H9 (cell line): ENCODE measurements at regions not wholly inside any gene's neighbourhood (a gene's known extent, or its start where the extent isn't known, plus 50 kb on each side); places are given as distances from the start of the nearest gene placed in this dataset.

ENCODE experiments used
- DNase-seq: peaks from one replicate; pipeline ENCODE4 v3.0.0-alpha.2; 2017
- H2AFZ ChIP-seq: one replicate; pipeline ENCODE4 v1.6.1; 2013; ENCODE audit warnings: mild to moderate bottlenecking, low read length, control low read depth, moderate library complexity
- H2AK5ac ChIP-seq: 2 replicates; pipeline ENCODE4 v1.6.1; 2013; ENCODE audit warnings: low read length, control low read depth, mixed read lengths; ENCODE audit not compliant: insufficient read length
- H2BK120ac ChIP-seq: one replicate; pipeline ENCODE4 v1.6.1; 2013; ENCODE audit warnings: low read depth, mild to moderate bottlenecking, low read length, control low read depth, inconsistent platforms; ENCODE audit not compliant: poor library complexity, severe bottlenecking
- H2BK12ac ChIP-seq: 2 replicates; pipeline ENCODE4 v1.6.1; 2013; ENCODE audit warnings: low read length, control low read depth, mixed read lengths, low read depth; ENCODE audit not compliant: insufficient read length
- H2BK15ac ChIP-seq: 2 replicates; pipeline ENCODE4 v1.6.1; 2013; ENCODE audit warnings: low read depth, low read length, control low read depth
- H2BK20ac ChIP-seq: one replicate; pipeline ENCODE4 v1.6.1; 2013; ENCODE audit warnings: low read depth, mild to moderate bottlenecking, low read length, control low read depth, inconsistent platforms; ENCODE audit not compliant: poor library complexity, severe bottlenecking
- H2BK5ac ChIP-seq: 2 replicates; pipeline ENCODE4 v1.6.1; 2013; ENCODE audit warnings: low read length, control low read depth, mixed read lengths; ENCODE audit not compliant: insufficient read length
- H3K14ac ChIP-seq: 2 replicates; pipeline ENCODE4 v1.6.1; 2013; ENCODE audit warnings: low read length, control low read depth; ENCODE audit not compliant: insufficient read depth
- H3K18ac ChIP-seq: 2 replicates; pipeline ENCODE4 v1.6.1; 2013; ENCODE audit warnings: low read depth, mild to moderate bottlenecking, mixed read lengths, low read length, control low read depth; ENCODE audit not compliant: insufficient read length
- H3K23ac ChIP-seq: 2 replicates; pipeline ENCODE4 v1.6.1; 2013; ENCODE audit warnings: low read length, control low read depth, mixed read lengths, low read depth; ENCODE audit not compliant: insufficient read length
- H3K23me2 ChIP-seq: 2 replicates; pipeline ENCODE4 v1.6.1; 2013; ENCODE audit warnings: low read depth, mild to moderate bottlenecking, mixed read lengths, low read length, control low read depth; ENCODE audit not compliant: insufficient read length, poor library complexity, severe bottlenecking
- H3K27ac ChIP-seq: 2 replicates; pipeline ENCODE4 v1.5.1; 2013; ENCODE audit warnings: low read length, control low read depth, mixed read lengths, low read depth; ENCODE audit not compliant: insufficient read length
- H3K27me3 ChIP-seq: 2 replicates; pipeline ENCODE4 v1.6.1; 2013; ENCODE audit warnings: low read length, control low read depth, inconsistent platforms; ENCODE audit not compliant: insufficient read depth
- H3K4ac ChIP-seq: 2 replicates; pipeline ENCODE4 v1.6.1; 2013; ENCODE audit warnings: low read depth, mild to moderate bottlenecking, control low read depth, inconsistent platforms, low read length, moderate library complexity
- H3K4me1 ChIP-seq: 2 replicates; pipeline ENCODE4 v1.6.1; 2013; ENCODE audit warnings: low read length, control low read depth, inconsistent platforms; ENCODE audit not compliant: insufficient read depth
- H3K4me2 ChIP-seq: 2 replicates; pipeline ENCODE4 v1.6.1; 2013; ENCODE audit warnings: low read length, control low read depth, mixed read lengths; ENCODE audit not compliant: insufficient read length, insufficient read depth
- H3K56ac ChIP-seq: 2 replicates; pipeline ENCODE4 v1.6.1; 2013; ENCODE audit warnings: low read depth, mild to moderate bottlenecking, mixed read lengths, low read length, control low read depth; ENCODE audit not compliant: insufficient read length
- H3K79me1 ChIP-seq: 2 replicates; pipeline ENCODE4 v1.6.1; 2013; ENCODE audit warnings: low read depth, mild to moderate bottlenecking, moderate library complexity, low read length, control low read depth, inconsistent platforms; ENCODE audit not compliant: insufficient read depth, poor library complexity, severe bottlenecking
- H3K79me2 ChIP-seq: 2 replicates; pipeline ENCODE4 v1.6.1; 2013; ENCODE audit warnings: low read length, control low read depth, inconsistent platforms; ENCODE audit not compliant: insufficient read depth
- H3K9ac ChIP-seq: 2 replicates; pipeline ENCODE4 v1.6.1; 2013; ENCODE audit warnings: low read length, control low read depth, mixed read lengths; ENCODE audit not compliant: insufficient read length; ENCODE audit errors: extremely low read depth
- H3K9me3 ChIP-seq: one replicate; pipeline ENCODE4 v1.6.1; 2013; ENCODE audit warnings: low read depth, low read length, inconsistent platforms; ENCODE audit not compliant: control insufficient read depth
- H3T11ph ChIP-seq: one replicate; pipeline ENCODE4 v1.6.1; 2013; ENCODE audit warnings: mild to moderate bottlenecking, low read length, control low read depth, inconsistent platforms
- H4K20me1 ChIP-seq: one replicate; pipeline ENCODE4 v1.6.1; 2013; ENCODE audit not compliant: control insufficient read depth, insufficient read length, insufficient read depth
- H4K5ac ChIP-seq: 2 replicates; pipeline ENCODE4 v1.6.1; 2013; ENCODE audit warnings: low read depth, mild to moderate bottlenecking, mixed read lengths, low read length, control low read depth; ENCODE audit not compliant: insufficient read length
- H4K8ac ChIP-seq: replicated peaks from 2 replicates; pipeline ENCODE4 v1.6.1; 2013; ENCODE audit warnings: low read length, control low read depth, mixed read lengths, low read depth; ENCODE audit not compliant: insufficient read length
- H4K91ac ChIP-seq: 2 replicates; pipeline ENCODE4 v1.6.1; 2013; ENCODE audit warnings: low read depth, mild to moderate bottlenecking, moderate library complexity, mixed read lengths, low read length, control low read depth; ENCODE audit not compliant: insufficient read length
- H3K27ac Mint-ChIP-seq, 3 experiments: 2 replicates in 2 of 3; 3 replicates in 1 of 3; pipeline ENCODE4 v1.8.0; 2020 to 2021; ENCODE audit warnings: mixed read lengths in 3 of 3, mild to moderate bottlenecking in 1 of 3, moderate library complexity in 1 of 3
- H3K27me3 Mint-ChIP-seq: 2 replicates; pipeline ENCODE4 v1.8.0; 2021; ENCODE audit warnings: low read depth, mild to moderate bottlenecking, moderate library complexity, mixed read lengths
- H3K36me3 Mint-ChIP-seq, 3 experiments: 2 replicates in 2 of 3; 3 replicates in 1 of 3; pipeline ENCODE4 v1.8.0; 2020 to 2021; ENCODE audit warnings: low read depth in 3 of 3, mixed read lengths in 3 of 3; ENCODE audit not compliant: insufficient read depth in 1 of 3
- H3K4me1 Mint-ChIP-seq, 2 experiments: 2 replicates each; pipeline ENCODE4 v1.8.0; 2020; ENCODE audit warnings: mixed read lengths in 2 of 2
- H3K4me3 Mint-ChIP-seq, 2 experiments: 2 replicates in 1 of 2; 3 replicates in 1 of 2; pipeline ENCODE4 v1.8.0; 2020 to 2021; ENCODE audit warnings: mild to moderate bottlenecking in 2 of 2, mixed read lengths in 2 of 2, moderate library complexity in 1 of 2
- H3K9me3 Mint-ChIP-seq, 2 experiments: 2 replicates in 1 of 2; 3 replicates in 1 of 2; pipeline ENCODE4 v1.8.0; 2020; ENCODE audit warnings: mild to moderate bottlenecking in 2 of 2, mixed read lengths in 2 of 2, moderate library complexity in 1 of 2
- CTCF ChIP-seq: fragments of 200-600 bp; sonication (generic); conservative IDR thresholded peaks from 3 replicates; pipeline ENCODE4 v1.8.0; 2021; ENCODE audit warnings: antibody characterized with exemption, mild to moderate bottlenecking
- WGBS: extraction: QIAGEN DNeasy Blood & Tissue Kit; methylation state at CpG from one replicate; pipeline ENCODE4 v1.1.7; 2013; ENCODE audit warnings: missing lambda C conversion rate, low lambda C conversion rate, mixed read lengths; ENCODE audit not compliant: insufficient read length; ENCODE audit errors: extremely low coverage; 5-methylcytosine and 5-hydroxymethylcytosine counted together

- H2AFZ ChIP-seq, result no peak overlapping the region
- no peak overlapping the region for H3K4ac ChIP-seq
- H3K9me3 ChIP-seq, result no peaks in the 10 kb centered on the region
- H4K20me1 ChIP-seq, result no peaks in the 10 kb centered on the region
- no peak overlapping the region for H3K18ac ChIP-seq
- H3K23me2 ChIP-seq, result no peaks in the 10 kb centered on the region
- no peak overlapping the region for H2BK15ac ChIP-seq
- H3K27me3 ChIP-seq, result no peaks in the 10 kb centered on the region
- WGBS, result no CpG with 5 or more reads among the region's 1 CpG
- no peaks in the 10 kb centered on the region for H3K79me2 ChIP-seq
- Mint-ChIP-seq H3K27ac (peak overlapping the region in 1 of 3 experiments; percentile 84; a peak in 1 of 7 replicates), H3K27me3 (no peaks in the 10 kb centered on the region; the same call in 1 of the 2 replicates), H3K4me1 (peaks cover 13 to 18% of the 10 kb centered on the region in 2 experiments), H3K9me3 (no peaks in the 10 kb centered on the region), H3K36me3 (no peaks in the 10 kb centered on the region; a peak in 1 of 7 replicates), H3K4me3 (no peak overlapping the region)
- H4K91ac ChIP-seq, result no peak overlapping the region
- H3K9ac ChIP-seq, result no peak overlapping the region
- no peak overlapping the region for H3K14ac ChIP-seq
- H4K5ac ChIP-seq, result no peak overlapping the region
- no peak overlapping the region for H3K4me2 ChIP-seq
- H3K56ac ChIP-seq, result no peak overlapping the region
- no peaks in the 10 kb centered on the region for H3K4me1 ChIP-seq
- H2BK5ac ChIP-seq, result no peak overlapping the region
- no peak overlapping the region for H3K23ac ChIP-seq
- no peak for DNase-seq
- H3K79me1 ChIP-seq, result no peaks in the 10 kb centered on the region
- no peak overlapping the region for H2BK120ac ChIP-seq
- no peak overlapping the region for H3T11ph ChIP-seq
- no peak overlapping the region for H2BK20ac ChIP-seq
- no peak for TF ChIP-seq CTCF
- H2BK12ac ChIP-seq, result no peak overlapping the region
- no peak overlapping the region for H2AK5ac ChIP-seq
- no peak overlapping the region for H4K8ac ChIP-seq
- no peak overlapping the region for H3K27ac ChIP-seq
Measured at GRCh38 chr11:91981995-91982394, 242.6 kb upstream of the FAT3 start.
